ENCODE measurements at regions not wholly inside any gene's neighbourhood (a gene's known extent, or its start where the extent isn't known, plus 50 kb on each side); places are given as distances from the start of the nearest gene placed in this dataset.
"Not testable (repeated sequence)": the region's sequence is repeated elsewhere in the genome, so short reads cannot be mapped to it uniquely, and the experiment has no call there.

DNA sequence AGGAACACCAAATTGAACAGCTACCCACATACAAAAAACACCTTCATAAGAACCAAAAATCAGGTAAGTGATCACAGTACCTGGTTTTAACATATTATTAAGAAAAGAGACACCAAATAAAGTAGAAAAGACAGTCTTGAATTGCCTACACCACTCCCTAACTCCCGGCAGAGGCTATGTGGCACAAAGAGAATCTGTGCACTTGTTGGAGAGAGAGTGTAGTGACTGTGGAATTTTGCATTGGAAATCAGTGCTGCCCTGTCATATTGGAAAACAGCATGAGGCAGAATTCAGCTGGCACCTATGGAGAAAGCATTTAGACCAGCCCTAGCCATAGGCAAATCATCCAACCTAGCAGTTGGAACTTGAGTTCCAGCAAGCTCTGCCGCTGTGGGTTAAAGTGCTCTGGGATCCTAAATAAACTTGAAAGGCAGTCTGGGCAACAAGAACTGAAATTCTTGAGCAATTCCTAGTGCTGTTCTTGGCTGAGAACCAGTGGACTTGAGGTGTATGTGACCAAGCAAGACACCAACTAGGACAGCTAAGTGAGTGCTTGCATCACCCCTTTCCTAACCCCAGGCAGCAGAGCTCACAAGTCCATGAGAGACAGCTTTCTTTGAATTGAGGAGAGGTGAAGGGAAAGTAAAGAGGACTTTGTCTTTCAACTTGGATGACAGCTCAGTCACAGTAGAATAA, 969.6 kb upstream of the ALCAM start:
- DNase-seq (ENCODE audit: low spot score), result no peak

DNA sequence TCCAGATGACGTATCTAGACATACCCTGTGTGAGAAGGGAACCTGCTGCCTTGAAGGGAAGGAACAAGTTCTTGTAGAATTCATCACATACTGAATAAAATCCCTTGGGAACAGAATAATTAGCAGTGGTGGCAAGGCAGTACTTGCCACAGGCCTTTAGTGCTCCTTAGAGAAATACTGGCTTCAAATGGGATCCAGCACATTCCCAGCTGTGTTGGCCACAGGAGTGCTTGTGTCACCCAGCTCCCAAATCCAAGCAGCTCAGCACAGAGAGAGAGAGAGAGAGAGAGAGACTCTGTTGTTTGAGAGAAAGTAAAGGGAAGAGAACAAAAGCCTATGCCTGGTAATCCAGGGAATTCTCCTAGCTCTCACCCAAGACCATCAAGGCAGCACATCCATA, 969.0 kb upstream of the ALCAM start:
- no peak for DNase-seq (ENCODE audit: low spot score)

DNA sequence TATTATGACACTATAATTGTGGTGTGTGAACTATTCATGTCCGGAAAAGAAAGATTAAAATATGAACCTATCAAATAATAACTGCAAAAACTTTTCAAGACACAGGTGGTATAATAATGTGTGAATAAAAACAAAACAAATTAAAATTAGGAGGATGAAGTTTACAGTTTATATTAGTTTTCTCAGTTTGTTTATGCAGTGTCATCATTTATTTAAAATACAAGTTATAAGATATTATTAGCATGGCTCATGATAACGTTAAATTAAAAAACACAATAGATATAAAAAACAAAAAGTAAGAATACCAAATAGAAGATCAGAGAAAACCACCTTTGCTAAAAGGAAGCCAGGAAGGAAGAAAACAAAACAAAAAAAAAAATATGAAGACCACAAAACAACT, 963.8 kb upstream of the ALCAM start:
- DNase-seq (ENCODE audit: low spot score), result no peak

DNA sequence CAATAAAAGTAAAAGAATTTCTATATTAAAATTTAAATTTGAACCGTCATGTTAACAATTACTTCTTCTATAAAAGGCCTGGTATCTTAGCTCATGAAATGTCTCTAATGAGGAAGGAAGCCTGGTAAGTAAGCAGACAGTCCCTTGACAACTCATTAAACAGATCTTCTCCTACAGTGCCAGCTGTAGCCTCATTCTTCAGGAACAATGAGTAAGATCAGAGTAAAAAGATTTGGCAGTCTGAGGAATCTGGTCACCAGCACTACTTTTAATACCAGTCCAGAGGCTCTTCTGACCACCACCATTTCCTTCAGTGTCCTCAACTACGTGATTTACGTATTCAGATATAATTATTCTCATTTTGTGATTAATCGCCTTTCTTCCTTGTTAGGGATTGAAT, 955.0 kb upstream of the ALCAM start:
- no peak for DNase-seq (ENCODE audit: low spot score)

DNA sequence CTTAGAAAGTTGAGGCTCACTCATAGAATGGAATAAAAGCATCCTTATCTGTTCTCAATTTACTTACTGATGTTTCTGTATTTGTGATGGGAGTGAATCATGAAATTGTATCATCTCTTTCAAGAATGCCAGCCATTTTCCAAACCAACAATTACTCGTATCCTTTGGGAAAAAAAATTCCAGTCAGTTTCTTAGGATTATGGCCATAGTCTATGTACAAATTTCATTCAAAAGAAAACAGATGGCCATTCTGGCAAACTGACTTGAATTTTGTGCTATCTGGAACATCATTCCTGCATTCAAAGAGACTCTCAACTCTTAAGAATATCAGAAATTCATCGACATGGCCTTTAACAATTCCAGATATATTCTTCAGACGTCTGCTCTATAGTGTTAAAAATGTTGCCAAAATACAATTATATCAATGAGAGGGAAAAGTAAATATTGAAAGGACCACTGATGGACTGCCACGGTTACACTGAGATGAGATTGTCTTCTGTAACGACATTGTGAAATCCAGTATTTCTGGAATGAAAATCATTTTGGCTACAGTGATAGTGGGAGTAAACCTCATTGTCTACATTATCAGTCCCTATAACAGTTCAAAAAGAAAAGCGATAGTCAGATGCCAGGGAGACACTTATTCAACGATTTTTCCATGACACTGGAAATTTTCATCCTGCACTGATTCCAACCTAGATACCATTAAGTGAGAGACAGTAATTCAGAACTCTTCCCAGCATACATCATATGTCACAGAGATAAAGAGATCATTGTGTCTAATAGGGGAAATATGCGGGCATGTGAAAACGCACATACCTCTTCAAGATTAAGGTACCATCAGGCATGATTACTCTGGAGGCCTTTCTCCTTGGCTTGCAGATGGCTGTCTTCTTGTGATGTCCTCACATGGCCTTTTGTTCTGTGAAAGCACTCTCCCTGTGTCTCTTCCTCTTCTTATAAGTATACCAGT, 953.8 kb upstream of the ALCAM start:
- no peak for DNase-seq (ENCODE audit: low spot score)

DNA sequence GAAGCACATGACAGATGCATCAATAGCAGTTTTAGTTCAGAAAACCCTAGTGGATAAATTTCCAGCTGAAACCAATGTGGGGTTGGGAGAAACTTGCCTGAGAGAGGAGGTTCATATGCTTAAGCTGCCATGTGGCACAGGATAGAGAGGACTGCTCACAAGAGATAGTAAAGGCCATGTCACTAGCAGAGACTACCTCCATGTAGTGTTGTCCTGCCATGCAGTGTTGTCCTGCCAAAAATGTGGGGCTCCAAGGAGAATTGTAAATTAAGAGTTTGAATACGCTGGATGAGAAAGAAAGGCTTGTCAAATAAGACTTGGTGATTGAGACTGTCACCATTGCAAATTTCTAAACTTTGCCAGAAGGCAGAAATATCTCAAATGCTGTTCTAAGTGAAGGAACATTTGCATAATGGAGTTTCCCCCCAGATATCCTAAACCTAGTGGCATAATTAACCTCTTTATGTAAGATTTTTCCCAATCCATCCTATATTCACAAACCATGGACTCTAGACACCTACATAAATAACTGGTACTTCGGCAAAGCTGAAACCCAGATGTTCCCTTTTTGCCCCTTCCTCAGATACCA, 938.3 kb upstream of the ALCAM start:
- DNase-seq (ENCODE audit: low spot score), result no peak

DNA sequence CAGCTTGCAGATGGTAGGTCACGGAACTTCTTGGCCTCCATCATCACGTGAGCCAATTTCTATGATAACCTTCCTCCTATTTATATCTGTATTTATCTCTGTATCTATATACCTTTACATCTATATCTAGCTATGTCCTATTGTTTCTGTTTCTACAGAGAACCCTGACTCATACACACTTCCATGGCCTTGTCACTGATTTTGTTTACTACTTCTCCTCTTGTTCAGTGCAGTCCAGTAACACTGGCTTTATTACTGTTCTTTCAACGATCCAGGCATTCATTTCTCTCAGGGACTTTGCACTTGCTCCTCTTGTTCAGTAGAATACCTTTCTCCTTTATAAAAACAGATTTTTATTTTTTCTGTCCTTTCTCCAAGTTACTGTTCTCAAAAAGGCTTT, 937.0 kb upstream of the ALCAM start:
- DNase-seq (ENCODE audit: low spot score), result no peak

DNA sequence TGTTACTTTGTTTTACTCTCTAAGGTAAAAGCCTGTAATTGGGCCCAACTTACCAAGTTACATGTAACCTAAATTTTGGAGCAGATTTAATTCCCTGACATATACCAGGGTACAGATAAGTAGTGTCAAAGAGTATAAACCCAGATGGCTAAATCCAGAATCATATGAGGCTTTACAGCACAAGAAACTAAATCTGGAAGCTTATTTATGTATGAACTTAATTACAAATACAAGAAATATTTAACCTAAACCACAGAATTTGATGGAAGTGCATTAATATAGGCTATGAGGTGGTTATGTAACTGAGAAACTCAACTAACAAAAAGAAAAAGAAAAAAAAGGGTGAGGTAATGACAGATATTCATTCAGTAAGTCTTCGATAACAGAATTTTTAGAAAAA, 930.2 kb upstream of the ALCAM start:
- DNase-seq (ENCODE audit: low spot score), result no peak

GRCh38 chr3:104437131-104437750, 929.5 kb upstream of the ALCAM start:
- no peak for DNase-seq (ENCODE audit: low spot score)

DNA sequence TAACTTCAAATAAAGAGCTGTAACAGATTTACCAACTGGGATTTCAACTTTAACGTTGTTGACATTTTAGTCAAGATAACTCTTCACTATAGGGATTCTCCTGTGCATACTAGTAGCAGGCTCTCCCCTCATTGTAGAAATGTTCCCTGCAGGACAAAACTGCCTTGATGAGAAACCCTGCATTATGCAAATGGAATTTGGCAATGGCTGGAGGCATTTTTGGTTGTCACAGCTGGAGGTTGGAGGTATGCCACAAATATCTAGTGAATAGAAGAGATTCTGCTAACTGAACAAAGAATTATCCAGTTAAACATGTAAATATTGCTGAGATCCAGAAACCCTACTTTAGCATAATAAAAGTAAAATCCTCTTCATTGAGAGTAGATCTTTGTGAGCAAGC, 928.8 kb upstream of the ALCAM start:
- no peak for DNase-seq (ENCODE audit: low spot score)

GRCh38 chr3:104438706-104439105, 928.0 kb upstream of the ALCAM start:
- no peak for DNase-seq (ENCODE audit: low spot score)

DNA sequence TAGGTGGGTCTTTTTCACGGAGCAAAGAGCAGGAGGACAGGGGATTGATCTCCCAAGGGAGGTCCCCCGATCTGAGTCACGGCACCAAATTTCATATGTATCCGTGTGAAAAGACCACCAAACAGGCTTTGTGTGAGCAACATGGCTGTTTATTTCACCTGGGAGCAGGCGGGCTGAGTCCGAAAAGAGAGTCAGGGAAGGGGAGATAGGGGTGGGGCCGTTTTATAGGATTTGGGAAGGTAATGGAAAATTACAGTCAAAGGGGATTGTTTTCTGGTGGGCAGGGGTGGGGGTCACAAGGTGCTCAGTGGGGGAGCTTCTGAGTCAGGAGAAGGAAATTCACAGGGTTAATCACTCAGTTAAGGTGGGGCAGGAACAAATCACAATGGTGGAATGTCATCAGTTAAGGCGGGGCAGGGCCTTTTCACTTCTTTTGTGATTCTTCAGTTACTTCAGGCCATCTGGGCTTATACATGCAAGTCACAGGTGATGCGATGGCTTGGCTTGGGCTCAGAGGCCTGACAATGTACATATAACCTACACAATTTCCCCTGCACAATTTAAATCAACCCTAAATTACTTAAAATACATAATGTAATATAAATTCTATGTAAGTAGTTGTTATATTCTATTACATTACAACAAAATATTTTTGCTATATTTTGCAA, 921.3 kb upstream of the ALCAM start:
- DNase-seq (ENCODE audit: low spot score), result not testable (repeated sequence)

DNA sequence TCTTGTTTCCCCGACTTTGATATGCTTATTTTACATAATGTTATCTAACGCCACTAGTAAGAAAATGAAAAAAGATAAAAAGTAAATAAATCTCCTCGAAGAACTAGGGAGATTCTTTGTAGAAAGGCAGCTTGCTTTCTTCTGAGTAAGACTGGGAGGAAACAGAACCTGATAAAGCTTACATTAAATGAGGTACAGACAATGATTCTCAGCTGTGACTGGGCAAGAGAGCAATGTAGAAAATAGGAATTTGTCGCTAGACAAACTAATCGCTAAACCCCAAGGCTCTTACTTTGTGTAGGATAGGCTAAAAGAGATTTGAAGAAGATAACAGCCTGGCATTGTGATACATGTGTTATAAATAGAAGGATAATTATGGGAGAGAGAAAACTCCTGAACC, 919.0 kb upstream of the ALCAM start:
- DNase-seq (ENCODE audit: low spot score), result no peak

- no peak for DNase-seq (ENCODE audit: low spot score)
These were observed 914.0 kb upstream of the ALCAM start for GRCh38 chr3:104452697-104453096.

- no peak for DNase-seq (ENCODE audit: low spot score)
These were observed 908.1 kb upstream of the ALCAM start for GRCh38 chr3:104458657-104459056.

GRCh38 chr3:104460477-104461406, 906.0 kb upstream of the ALCAM start:
- DNase-seq (ENCODE audit: low spot score), result no peak

DNA sequence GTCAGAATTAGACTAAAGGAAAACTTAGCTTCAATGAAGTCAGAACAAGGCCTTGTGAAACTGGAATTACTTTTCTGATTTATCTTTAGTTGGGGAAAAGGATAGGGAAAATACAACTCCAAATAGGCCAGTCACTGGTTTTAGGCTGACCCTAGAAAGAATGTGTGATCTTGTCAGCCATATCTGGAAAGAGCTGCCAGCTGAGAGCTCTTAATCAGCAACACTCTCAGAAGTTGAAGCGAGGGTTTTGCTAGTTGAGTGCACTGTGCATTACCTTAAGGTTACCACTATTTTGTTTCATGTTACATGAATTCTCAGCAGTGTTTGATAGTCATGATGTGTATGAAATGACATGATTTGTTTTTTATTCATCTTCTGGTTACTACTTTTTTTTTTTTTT, 905.3 kb upstream of the ALCAM start:
- no peak for DNase-seq (ENCODE audit: low spot score)

- DNase-seq (ENCODE audit: low spot score), result no peak
These were observed 894.5 kb upstream of the ALCAM start for GRCh38 chr3:104472221-104472620.

GRCh38 chr3:104474011-104474410, 892.7 kb upstream of the ALCAM start:
- DNase-seq (ENCODE audit: low spot score), result no peak

GRCh38 chr3:104503022-104503421, 863.7 kb upstream of the ALCAM start:
- no peak for DNase-seq (ENCODE audit: low spot score)
